ENCODE measurements at regions not wholly inside any gene's neighbourhood (a gene's known extent, or its start where the extent isn't known, plus 50 kb on each side); places are given as distances from the start of the nearest gene placed in this dataset.

- TF ChIP-seq POLR2A (IDR thresholded peaks at IDR 0.05), result no peak
- TF ChIP-seq, protein P1, sequence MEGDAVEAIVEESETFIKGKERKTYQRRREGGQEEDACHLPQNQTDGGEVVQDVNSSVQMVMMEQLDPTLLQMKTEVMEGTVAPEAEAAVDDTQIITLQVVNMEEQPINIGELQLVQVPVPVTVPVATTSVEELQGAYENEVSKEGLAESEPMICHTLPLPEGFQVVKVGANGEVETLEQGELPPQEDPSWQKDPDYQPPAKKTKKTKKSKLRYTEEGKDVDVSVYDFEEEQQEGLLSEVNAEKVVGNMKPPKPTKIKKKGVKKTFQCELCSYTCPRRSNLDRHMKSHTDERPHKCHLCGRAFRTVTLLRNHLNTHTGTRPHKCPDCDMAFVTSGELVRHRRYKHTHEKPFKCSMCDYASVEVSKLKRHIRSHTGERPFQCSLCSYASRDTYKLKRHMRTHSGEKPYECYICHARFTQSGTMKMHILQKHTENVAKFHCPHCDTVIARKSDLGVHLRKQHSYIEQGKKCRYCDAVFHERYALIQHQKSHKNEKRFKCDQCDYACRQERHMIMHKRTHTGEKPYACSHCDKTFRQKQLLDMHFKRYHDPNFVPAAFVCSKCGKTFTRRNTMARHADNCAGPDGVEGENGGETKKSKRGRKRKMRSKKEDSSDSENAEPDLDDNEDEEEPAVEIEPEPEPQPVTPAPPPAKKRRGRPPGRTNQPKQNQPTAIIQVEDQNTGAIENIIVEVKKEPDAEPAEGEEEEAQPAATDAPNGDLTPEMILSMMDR (IDR thresholded peaks at IDR 0.05), result no peak
Observed at GRCh38 chr5:135108992-135109391, 75.0 kb upstream of the PITX1 start.

All from vagina (tissue), 2 donors.